ENCODE measurements at regions not wholly inside any gene's neighbourhood (a gene's known extent, or its start where the extent isn't known, plus 50 kb on each side); places are given as distances from the start of the nearest gene placed in this dataset.

DNA sequence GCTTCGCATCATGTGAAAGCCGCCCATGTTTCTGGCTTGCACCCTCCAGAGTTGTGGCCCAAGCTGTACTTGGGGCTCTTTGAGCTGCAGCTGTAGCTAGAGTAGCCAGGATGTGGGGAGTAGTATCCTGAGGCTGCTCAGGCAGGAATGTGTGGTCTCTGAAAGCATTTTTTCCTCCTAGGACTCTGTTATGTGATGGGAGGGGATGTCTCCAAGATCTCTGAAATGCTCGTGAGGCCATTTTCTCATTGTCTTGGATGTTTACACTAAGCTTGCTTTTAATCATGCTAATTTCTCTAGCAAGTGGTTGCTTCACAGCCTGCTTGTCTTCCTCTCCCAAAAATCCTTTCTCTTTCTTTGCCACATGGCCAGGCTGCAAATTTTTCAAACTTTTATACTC is 687.6 kb downstream of the DCDC2C start:
- DNase-seq, result no peak

DNA sequence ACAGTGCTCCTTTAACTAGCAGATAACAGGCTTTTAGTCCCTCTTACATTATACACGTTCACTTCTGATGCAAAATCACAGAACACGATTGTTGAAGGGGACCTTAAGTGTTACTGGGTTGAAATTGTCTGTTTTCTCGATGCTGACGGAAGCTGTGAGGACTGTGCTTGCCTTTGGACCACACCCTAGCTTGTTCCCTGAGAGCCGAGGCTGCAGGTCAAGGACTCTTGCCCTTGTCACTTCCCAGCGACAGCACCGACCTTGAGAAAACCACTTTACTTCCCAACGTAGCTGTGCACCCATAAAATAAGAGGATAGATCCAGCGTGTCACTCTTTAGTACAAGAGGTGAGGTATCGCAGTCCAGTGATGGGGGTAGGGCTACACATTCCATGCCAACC is 701.0 kb downstream of the DCDC2C start:
- DNase-seq, result no peak

DNA sequence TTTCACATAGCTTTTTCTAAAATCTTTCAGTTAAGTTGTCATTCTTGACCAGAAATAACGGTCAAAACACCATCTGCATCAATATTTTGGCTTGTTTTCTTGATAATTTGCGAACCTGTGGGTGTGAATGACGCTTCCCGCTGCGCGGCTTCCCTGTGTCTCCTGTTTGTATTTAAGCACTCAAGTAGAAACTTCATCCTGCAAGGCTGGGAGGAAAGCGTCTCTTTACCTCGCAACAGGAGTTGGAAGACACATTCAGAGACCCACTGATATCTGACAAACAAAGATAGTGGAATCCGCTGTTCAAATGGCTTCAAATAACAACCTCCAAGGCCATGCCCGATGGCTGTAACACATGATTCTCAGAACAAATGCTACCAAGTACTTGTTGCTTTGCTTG is 704.9 kb downstream of the DCDC2C start:
- no peak for DNase-seq

DNA sequence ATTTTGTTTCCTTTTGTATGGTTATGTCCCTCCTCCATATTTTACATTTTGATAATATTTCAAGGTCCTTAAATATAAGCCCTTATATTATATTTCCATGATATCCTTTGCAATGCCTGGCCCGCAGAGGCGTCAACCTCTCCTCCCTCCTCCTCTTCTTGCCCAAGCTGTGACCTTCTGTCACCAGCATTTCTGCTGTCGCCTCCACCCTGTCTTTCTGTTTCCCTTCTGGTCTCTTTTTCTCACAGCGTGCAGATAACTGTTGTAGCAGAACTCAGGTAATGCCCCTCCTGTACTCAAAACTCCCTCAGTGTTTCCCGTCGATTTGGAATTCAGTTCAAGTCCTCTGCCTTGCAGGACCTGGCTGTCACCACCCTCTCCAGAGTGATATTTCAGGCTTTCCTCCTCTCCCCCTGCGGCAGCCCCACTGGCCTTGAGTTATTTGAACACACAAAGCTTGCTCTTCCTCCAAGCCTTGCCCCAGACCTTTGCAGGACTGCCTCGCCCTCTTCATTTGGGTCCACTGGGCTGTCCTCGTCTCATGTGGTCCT is 709.3 kb downstream of the DCDC2C start:
- no peak for DNase-seq

DNA sequence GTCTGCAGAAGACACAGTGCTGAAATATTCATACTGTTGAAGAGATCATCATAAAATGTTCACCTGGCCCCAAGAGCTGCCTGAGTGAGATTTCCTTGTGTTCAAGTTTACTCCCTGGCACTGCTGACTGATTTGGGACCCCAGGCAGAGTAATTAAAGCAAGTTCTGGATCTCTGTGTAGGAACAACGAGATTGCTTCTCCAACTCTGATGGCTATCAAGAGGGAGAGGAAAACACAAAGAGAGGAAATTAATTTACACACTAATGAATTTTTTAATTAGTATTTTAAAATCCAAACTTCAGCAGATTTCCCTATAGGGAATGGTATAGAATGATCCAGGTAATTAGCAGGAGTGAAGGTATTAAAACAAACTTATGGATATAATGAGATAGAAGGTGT is 711.8 kb downstream of the DCDC2C start:
- no peak for DNase-seq

DNA sequence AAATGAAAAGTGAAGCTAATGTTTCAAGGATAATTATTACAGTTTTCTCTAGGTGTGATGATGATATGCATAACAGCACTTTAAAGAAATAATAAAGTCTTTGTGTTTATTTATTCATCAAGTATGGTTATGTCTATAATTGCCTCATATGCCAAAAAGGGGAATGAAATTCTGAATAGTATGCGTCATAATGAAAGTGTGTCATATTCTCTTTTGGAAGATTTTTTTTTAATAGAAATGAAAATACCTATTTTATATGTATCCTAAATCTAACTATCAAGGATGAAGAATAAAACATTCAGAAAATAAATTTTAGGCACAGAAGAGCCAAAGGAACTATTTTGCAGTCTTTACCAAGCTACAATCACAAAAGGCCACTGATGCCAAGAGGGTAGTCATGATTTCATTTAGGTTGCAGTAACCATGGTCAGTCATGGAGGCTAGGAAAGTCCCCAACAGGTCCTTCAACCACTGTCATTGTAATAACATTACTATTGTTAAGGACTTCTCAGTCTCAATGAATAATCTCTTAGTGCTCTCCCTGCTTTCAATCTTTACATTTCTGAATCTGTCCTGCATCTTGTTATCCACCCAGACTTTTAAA is 712.5 kb downstream of the DCDC2C start:
- no peak for DNase-seq

DNA sequence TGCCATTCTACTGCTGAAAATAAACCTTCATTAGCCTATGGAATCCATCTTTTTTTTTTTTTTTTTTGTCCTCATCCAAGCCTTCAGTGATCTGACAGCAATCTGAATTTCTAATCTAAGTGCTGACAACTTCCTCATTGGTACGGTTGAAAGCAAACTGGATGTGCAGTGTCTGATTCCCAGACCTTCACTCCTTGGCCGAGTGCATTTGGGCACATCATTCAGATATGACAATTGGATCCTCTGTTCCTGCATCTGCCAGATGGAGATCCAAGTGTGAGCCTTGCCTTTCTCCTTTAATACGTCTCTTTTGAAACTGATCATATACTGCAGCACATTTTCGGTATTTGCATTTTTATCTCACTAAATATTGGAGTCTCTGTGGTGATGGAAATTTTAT is 713.1 kb downstream of the DCDC2C start:
- DNase-seq, result no peak

DNA sequence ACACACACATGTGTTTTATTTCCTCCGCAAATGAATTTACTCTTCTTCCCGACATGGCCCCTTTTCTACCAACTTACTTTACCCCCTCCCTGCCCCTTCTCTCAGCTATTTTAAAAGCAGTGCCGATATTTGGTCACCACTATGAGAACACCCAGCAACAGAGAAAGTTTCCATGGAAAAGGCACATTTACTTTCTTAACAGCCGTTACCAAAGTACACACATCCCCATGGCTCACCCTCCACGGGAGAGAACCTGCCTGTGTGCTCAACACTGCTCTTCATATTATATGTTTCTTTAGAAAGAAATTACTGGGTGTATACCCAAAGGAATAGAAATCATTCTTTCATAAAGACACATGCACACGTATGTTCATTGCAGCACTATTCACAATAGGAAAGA is 714.4 kb downstream of the DCDC2C start:
- DNase-seq, result no peak

DNA sequence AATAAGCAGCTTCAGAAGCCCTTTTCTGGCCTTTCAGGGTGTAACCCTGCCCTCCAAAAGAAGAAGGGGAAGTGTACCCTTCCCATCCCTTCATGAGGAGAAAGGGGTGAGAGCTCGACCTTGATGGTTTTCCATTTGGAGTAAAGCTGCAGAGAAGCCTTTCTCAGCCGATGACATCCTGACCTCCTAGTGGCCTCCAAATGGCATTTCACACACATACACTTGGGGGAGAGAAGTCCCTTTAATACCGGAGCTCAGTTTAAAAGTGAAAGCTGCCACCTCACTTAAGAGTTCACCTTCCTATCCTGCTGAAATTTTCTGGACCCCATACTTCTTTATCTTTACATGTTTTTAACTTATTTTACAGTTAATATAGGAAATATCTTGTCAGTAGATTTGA is 716.7 kb downstream of the DCDC2C start:
- no peak for DNase-seq

DNA sequence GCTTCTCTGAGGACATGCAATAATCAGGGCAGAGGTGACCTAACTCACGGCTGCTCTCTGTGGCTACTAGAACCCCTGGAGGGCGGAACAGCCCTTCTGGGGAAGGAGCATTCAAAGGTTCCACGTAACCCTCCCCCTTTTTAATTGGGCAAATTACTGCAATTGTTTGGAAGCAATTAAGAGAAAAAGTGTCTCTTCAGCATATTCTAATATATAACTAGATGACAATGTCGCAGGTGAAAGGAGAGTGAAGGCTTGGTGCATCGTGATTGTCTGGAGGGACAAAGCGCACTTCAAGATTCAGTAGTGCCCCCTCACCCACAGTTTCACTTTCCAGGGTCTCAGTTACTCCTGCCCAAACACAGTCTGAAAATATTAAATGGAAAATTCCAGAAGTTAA is 720.8 kb downstream of the DCDC2C start:
- DNase-seq, result no peak

DNA sequence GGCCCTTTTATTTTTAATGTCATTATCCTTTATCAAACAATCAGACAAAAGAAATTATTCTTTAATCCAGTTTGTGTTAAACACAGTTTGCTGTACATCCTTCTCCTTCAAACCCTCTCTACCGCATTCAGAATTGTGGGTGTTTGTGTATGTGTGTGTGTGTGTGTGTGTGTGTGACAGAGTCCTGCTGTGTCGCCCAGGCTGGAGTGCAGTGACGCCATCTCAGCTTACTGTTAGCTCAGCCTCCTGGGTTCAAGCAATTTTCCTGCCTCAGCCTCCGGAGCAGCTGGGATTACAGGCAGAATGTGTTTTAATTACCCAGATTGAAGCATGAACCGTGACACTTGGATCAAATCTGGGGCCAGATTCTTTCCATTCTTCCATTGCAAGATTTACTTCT is 723.7 kb downstream of the DCDC2C start:
- no peak for DNase-seq

DNA sequence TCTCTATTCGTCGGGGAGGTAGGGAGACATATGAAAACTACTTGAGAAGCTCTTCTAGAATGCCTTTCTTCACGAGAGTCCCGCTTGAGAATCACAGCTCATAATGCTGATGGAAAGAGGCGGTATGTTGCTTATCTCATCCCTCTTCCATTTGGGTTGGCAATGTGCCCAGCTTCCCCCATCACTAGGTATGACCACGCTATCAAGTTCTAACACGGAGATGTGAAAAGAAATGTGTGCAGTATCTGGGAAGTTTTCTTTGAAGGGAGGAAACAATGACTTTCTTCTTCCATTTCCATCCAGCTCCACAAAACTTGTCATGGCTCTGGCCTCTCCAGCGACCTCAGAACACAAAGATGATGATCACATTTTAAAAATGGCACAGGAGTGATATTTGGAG is 742.4 kb downstream of the DCDC2C start:
- no peak for DNase-seq

DNA sequence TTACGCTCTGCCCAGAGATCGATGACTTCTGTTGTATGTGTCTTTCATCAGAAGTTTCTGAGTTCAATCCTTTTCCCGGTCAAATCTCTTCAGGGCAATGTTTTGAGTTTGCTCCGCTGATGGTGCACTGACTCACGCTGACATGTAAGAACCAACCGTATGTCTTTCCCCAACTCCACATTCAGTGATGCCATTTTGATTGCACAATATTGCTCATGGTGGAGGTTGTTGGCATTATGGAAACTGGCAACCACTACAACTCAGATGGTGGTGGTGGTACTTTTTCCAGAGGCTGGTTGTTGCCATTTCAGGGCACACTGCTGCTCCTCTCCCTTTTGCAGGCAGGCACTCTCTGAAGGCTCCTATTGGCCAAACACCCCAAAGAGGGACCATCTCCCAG is 751.5 kb downstream of the DCDC2C start:
- DNase-seq, result no peak

DNA sequence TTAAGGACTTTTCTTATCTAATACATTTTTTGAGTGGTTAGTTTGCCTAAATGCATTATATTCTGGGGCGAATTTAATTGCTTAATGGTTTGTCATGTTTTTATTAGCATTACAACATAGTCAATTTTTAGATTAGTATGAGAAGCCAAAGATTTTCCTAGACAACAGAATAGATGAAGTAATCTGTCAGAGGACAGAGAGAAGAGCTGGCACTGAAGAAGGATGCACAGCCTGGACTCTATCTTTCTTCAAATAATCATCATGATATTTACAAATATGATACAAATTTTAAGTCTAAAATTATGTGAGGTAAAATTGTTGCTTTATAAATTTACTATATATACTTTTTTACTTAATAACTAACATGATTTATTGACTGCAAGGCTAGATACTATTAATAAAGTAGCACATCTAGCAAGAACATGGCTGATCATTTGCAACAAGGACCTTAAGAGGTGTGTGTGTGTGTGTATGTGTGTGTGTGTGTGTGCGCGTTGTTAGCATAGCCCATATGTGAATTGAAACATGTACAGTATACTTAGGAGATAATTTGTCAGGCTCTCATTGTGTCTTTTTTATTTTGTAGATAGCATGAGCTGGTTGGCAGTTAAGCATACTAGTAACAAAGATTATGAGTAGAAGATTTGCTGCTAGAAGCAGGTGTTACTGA is 752.2 kb downstream of the DCDC2C start:
- DNase-seq, result no peak

DNA sequence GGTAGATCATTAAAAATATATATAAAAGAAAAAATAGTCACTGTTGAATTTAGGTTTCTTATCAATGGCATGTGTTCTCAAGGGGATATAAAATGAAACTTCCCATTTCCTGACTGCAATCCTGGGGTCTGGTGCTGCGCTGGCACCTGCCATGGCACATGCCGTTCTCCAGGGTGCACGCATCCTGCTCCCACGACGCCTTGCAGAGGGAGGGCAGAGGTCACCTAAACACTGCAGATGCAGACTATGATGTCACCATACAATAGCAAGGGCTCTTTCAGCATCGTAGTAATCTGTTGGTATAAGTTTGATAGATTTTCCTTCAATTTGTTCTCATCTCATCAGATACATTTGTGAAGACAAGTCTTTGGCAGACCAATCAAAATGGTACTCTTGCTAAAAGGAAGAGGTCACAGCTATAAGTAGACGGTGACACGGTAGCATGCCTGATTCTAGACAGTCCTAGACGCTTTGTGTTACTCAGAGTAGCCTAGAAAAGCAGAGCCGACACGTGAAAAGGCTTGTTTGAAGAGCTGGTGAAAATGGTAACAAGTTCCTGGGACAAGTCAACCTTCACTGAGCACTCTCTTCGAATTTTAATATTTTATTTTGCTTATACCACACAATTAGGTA is 761.4 kb downstream of the DCDC2C start:
- no peak for DNase-seq

DNA sequence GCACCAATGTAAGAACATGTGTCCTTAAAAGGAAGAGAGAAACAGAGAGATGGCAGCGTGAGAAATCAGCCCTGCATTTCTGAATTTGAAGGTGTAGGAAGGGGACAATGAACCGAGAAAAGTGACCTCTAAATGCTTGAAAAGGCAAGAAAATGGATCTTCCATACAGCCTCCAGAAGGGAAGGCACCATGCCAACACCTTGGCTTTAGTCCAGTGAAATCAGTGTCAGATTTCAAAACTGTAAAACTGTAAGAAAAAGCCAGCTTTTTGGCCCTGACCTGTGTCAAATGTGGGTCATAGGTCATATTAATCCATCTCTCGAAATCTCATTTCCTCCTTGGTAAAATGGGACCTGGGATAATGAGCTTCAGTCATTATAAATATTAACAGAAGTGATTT is 762.3 kb downstream of the DCDC2C start:
- DNase-seq, result no peak

DNA sequence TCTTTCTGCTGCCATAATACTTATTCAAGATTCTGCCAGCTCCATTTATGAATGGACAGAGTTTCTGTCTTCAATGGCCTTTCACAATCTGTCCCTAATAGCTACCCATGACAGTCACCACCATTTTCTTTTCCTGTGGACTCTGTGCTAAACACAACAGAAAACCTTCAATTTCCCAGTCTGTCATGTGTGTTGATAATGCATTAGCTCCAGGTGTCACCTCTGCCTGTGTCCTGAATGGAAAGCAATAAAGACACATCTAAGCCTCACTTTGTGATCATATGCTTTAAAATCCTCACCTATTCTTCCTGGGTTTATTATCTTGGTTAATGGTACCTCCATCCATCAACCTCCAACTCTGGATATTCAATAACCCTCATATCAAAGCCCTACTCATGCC is 772.2 kb downstream of the DCDC2C start:
- DNase-seq, result no peak

DNA sequence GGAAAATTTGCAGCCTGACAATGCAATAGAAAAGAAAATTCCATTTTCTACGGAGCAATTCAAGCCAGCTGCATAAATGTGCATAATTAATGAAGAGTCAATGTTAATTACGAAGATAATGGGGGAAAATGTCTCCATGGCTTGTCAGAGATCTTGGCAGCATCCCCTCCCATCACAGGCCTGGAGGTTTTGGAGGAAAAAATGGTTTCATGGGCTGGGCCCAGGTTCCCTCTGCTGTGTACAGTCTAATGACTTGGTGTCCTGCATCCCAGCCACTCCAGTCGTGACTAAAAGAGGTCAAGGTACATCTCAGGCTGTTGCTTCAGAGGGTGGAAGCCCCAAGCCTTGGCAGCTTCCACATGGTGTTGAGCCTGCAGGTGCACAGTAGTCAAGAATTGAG is 779.7 kb downstream of the DCDC2C start:
- DNase-seq, result no peak

DNA sequence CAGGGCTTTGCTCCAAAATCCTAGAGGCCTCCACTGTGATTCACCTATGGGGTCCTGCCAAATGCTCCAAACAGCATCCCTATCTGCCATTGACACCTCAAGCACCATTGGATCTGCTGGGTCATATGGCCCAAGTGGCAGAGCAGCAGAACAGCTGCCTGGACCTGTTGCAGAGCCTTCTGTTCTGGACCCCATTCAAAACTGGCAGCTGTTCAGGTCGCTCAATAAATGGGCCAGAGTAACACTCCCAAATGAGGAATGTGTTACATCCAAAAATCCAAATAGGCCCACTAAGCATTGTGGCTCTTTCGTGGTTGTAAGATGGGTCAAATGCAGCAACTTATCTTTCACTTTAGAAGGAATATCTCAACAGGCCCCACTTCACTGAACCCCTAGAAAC is 783.6 kb downstream of the DCDC2C start:
- DNase-seq, result no peak

DNA sequence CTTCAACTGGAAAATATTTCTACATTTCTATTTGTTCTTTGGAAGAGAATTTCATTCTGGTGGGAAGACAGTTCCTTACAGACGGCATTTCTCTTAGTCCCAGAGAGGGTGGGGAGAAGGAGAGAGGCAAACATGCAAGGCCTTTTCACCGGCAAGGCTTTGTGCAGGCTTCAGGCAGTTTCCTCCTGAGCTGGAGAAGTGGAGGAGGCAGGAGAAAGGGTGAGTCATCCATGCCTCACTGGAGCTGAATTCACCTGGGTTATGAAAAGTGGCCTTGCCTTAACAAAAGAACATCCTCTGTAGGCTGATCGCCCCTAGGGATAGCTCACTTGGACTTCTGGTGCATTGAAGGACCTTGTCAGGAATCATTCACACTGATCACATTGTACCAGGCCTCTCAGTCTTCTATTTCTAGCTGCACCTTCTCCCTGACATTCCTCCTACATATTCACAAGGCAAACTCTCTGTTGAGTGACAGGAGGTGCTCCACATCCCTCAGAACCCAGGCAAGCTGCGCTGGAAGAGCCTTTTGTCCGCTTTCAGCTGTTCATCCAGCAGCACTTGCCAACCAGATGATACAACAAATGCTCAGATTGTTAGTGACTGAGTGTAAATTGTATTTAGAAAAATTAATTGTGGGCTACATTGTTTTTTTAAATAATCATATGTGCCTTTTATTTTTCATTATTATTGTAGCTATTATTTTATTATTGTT is 796.1 kb downstream of the DCDC2C start:
- DNase-seq, result no peak

DNA sequence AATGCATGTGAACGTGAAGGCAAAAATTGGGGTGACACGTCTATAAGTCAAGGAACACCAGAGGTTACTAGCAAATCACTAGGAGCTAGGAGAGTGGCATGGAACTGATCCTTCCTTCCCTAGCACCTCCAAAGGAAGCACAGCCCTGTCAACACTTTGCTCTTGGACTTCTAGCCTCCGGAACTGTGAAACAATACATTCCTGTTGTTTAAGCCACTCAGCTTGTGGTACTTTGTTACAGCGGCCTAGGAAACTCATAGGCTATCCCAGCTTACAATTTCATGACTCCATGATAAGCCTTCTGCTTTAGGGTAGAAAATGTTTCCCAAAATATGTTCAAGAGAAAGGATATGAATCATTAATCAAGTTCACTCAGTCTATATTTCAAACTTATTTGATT is 798.1 kb downstream of the DCDC2C start:
- DNase-seq, result no peak

DNA sequence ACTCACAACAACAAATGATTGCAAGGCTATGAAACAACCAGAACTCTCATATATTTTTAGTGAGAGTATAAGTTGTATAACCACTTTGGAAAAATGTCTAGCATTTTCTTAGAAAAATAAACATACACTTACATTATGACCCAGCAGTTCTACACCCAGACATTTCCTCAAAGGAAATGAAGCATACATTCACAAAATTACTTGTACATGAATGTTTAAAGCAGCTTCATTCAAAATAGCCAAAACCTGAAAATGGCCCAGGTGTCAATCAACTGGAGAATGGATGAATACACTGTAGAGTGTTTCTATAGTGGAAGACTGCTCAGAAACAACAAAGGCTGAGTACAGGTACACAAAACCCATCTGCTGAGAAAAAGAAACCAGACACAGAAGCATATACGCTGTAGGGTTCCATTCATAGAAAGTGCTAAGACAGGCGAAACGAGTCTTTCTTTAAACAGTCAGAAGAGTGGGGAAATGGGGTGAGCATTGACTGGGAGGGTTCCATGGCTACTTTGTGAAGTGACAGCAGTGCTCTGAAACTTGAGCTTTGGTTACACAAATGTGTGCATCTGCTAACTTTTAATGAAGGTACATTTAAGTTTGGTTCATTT is 799.0 kb downstream of the DCDC2C start:
- no peak for DNase-seq

DNA sequence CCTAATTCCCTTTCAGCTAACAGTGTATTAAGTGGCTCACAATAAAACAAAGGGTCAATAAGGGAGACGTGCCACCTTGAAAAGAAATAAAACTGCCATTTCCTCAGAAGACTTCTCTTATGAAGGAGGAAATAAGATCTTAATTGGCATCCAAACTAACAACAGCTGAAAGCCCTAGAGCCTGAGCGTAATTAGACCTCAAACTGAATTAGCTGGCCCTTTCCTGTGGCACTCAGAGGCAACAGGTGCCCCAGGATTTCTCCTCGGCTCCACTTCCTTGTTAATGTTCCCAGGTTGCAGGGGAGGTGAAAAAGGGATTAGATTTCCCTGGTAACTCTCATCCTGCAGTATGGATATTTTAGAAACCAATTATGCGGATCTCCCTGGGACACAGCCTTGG is 804.3 kb downstream of the DCDC2C start:
- no peak for DNase-seq
